GM12874 (cell line): ENCODE measurements at regions not wholly inside any gene's neighbourhood (a gene's known extent, or its start where the extent isn't known, plus 50 kb on each side); places are given as distances from the start of the nearest gene placed in this dataset.

Experiments used
- CTCF ChIP-seq: IDR thresholded peaks from 2 replicates; pipeline ENCODE4 v1.5.1; 2011; ENCODE audit warnings: low read depth, mild to moderate bottlenecking, control low read depth, low read length, moderate library complexity; ENCODE audit not compliant: insufficient read depth

- TF ChIP-seq CTCF: no peak
Measured at GRCh38 chr13:74860789-74861188, 621.2 kb downstream of the TBC1D4 start.

GRCh38 chr13:74850893-74851292 lies 631.1 kb downstream of the TBC1D4 start:
- no peak for TF ChIP-seq CTCF

GRCh38 chr13:74847966-74848365 lies 634.0 kb downstream of the TBC1D4 start:
- TF ChIP-seq CTCF: no peak

GRCh38 chr13:74845806-74846205 lies 636.2 kb downstream of the TBC1D4 start:
- no peak for TF ChIP-seq CTCF

DNA sequence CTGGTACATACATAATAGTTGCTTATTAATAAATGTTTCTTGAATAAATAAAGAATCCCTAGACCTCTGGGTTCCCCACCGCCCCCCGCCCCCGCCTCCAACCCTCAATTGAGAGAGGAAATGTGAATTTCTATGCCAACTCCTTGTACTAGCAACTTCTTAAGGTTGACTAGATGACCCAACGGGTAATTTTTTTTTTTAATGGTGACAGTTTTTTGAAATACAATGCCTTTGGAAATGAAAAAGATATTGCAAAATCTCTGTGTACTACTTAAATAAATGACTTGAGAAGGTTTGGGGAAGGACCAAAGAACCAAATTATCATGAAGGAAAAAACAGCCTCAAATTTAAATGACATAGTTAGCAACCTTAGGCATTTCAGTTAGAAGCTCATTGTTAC lies 640.3 kb downstream of the TBC1D4 start:
- no peak for TF ChIP-seq CTCF

GRCh38 chr13:74841123-74841522 lies 640.8 kb downstream of the TBC1D4 start:
- no peak for TF ChIP-seq CTCF

- TF ChIP-seq CTCF: no peak
Measured at GRCh38 chr13:74839656-74840055, 642.3 kb downstream of the TBC1D4 start.

- TF ChIP-seq CTCF: no peak
Measured at GRCh38 chr13:74838096-74838495, 643.9 kb downstream of the TBC1D4 start.
